ENCODE measurements at regions not wholly inside any gene's neighbourhood (a gene's known extent, or its start where the extent isn't known, plus 50 kb on each side); places are given as distances from the start of the nearest gene placed in this dataset.
"Not testable (repeated sequence)": the region's sequence is repeated elsewhere in the genome, so short reads cannot be mapped to it uniquely, and the experiment has no call there.

GRCh38 chr5:125487652-125488051, 741.2 kb upstream of the ZNF608 start:
- not testable (repeated sequence) for DNase-seq

GRCh38 chr5:125489146-125489545, 742.7 kb upstream of the ZNF608 start:
- DNase-seq: no peak

GRCh38 chr5:125491986-125492492, 745.6 kb upstream of the ZNF608 start:
- DNase-seq: no peak

GRCh38 chr5:125492977-125493376, 746.5 kb upstream of the ZNF608 start:
- DNase-seq: no peak

GRCh38 chr5:125496393-125496792, 750.0 kb upstream of the ZNF608 start:
- no peak for DNase-seq

DNA sequence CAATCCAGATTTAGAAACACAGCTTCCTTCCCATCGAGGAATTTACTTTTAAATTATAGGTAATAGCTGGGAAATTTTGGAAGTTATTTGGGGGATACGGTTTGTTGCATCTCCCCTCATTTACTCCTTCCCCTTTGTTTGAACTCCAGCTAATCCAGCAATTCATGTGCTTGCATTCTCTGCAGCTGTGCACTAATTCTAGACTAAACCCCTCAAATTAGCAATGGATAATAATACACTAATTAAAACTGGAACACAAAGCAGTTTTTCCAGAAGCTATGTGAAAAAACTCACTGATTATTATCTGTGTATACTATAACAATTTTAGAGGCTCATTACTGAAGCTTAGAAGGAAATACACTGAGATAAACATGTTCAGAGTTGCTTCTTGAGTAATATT, 751.2 kb upstream of the ZNF608 start:
- DNase-seq: no peak

GRCh38 chr5:125499636-125500332, 753.3 kb upstream of the ZNF608 start:
- DNase-seq: peak; percentile 1

- no peak for DNase-seq
These were observed 755.0 kb upstream of the ZNF608 start for GRCh38 chr5:125501396-125501795.

- DNase-seq: no peak
These were observed 757.5 kb upstream of the ZNF608 start for GRCh38 chr5:125503946-125504345.

DNA sequence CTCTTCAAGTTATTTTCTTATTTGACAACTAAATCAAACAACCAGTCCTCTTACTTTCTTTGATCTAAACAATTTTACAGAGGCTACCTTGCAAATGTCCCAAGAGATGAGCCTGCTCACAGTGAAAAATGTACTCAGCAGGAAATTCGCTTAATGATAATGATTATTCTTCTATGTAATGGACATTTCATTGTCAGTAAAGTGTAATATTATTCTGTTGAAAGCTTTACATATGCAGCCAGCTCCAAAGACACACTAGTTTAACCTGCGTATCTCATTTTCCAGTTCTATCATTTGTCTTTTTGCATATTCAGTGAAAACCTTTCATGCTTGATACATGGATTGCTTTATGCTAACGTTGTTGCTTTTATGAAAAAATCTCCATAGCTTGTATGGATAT, 758.7 kb upstream of the ZNF608 start:
- DNase-seq: no peak

DNA sequence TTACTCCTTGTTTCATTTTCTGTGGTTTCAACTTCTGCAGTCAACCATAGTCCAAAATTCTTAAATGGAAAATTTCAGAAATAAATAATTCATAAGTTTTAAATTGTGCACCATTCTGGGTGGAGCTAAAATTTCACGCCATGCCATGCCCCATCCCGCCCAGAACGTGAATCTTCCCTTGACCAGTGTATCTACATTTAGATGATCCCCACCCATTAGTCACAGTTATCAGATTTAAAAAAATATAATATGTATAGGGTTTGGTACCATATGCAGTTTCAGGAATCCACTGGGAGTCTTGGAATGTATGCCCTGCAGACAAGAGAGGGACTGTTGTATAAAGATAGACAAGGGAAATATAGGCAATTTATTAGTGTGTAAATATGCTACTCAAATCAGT, 759.7 kb upstream of the ZNF608 start:
- no peak for DNase-seq

DNA sequence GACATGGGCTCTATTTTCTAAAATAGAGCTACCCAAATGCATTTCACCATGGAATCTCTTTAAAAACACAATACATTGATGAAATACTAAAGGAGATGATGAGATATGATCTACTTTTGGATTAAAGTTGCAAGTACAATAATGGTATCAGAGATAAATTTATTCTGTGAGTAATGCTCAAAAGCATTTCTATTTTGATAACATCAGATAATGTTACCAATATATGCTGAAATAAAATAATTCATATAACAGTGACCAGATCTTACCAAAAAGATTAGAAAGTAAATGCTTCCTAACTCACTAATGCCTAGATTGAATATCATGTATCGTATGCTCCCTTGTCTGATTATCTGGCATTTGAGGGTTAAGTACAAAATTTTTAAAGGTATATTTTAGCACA, 761.8 kb upstream of the ZNF608 start:
- no peak for DNase-seq

DNA sequence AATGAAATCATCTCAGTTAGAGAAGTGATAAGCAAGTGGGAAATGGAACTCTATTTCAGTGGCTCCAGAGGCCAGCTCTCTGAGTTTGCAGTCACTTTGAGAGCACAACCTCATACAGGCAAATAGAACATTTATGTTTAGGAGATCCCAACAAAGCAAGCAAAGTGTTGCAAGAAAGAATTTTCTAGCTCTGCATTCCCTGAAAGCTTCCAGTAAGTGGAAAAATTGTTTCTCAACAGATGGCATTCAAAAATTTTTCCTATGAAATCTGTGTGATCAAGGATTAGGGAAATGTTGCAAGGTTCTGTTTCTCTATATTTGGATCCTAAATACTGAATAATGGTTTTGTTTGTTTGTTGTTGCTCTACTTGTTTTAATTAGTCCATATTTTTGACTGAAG, 764.2 kb upstream of the ZNF608 start:
- no peak for DNase-seq

GRCh38 chr5:125517973-125518550, 771.6 kb upstream of the ZNF608 start:
- no peak for DNase-seq

- DNase-seq: no peak
These were observed 774.9 kb upstream of the ZNF608 start for GRCh38 chr5:125521289-125521688.

DNA sequence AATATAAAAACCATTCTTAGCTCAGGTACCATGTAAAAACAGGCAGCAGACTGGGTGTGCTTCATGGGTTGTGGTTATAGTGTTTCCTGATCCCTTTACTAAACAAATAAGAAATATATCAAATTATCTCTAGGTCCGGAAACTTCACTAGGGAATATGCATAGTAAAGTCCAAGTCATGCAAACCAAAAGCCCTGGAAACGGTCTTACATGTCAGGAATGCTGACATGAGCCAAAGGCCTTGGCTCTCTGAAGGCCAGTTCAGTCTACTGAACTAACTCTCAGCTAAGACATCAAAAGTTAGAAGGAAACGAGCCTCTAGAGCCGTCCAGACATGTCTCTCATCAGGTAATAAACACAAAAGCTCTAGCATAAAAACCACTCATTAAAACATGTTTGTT, 778.9 kb upstream of the ZNF608 start:
- no peak for DNase-seq

- no peak for DNase-seq
These were observed 780.5 kb upstream of the ZNF608 start for GRCh38 chr5:125526966-125527365.

- DNase-seq: no peak
These were observed 782.4 kb upstream of the ZNF608 start for GRCh38 chr5:125528881-125529280.

DNA sequence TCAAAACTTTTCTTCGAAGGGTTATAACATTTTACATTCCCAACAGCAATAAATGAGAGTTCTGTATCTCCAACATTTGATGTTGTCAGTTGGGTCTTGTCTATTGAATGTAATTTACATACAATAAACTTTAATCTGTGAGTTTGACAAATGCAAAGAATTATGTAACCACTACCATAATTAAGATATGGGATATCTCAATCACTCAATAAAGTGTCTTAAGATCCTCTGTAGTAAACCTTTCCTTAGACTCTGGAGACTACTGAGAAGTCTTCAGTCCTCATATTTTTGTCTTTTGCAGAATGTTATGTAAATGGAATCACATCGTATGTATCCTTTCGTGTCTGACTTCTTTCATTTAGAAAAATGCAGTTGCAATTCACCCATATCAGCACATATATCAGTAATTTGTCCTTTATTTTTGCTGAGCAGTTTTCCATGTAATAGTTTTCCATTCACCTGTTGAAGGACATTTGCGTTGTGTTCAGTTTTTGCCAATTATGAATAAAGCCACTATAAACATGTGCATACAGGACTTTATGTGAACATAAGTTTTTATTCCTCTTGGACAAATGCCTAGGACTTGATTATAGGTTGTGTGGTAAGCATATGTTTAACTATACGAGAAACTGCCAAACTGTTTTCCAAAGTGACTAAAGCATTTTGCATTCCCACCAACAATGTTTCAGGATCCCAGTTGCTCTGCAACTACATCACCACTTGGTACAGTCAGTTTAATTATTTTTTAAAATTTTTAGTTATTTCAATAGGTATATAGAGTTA, 784.6 kb upstream of the ZNF608 start:
- DNase-seq: no peak

DNA sequence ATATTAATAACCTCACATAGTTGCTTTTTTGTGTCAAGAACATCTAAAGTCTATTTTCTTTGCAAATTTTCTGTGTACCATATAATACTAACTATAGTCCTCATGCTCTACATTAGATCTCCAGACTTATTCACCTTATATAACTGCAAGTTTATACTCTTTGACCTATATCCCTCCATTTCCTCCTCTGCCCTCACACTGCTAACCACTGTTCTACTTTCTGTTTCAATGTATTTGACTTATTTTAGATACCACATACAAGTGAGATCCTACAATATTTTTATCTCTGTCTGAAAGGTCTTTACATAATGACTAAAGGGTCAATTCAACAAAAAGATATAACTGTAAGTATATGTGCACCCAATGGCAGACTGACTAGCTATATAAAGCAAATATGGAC, 789.7 kb upstream of the ZNF608 start:
- DNase-seq: no peak

DNA sequence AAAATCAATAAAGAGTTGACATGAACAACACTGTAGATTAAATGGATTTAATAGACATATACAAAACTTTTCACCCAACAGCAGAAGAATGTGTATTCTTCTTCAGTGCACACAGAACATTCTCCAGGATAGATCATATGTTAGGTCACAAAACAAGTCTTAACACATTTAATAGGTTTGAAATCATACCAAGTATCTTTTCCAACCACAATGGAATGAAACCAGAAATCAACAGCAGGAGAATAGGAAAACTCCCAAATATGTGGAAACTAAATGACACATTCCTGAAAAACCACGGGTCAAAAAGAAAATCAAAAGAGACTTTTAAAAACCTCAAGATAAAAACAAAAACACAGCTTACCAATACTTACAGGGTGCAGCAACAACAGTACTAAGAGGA, 790.1 kb upstream of the ZNF608 start:
- no peak for DNase-seq

GRCh38 chr5:125537661-125538060, 791.2 kb upstream of the ZNF608 start:
- no peak for DNase-seq

DNA sequence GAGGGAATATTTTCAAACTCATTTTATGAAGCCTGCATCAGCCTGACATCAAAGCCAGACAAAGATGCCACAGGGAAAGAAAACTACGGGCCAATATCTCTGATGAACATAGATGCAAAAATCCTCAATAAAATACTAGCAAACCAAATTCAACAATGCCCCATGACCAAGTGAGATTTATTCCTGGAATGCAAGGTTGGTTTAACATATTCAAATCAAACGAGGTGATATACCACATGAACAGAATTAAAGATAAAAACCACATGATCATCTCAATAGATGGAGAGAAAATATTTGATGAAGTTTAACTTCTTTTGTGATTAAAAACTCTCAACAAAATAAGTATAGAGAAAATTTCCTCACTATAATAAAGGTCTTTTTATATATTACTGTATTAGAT, 792.0 kb upstream of the ZNF608 start:
- no peak for DNase-seq

DNA sequence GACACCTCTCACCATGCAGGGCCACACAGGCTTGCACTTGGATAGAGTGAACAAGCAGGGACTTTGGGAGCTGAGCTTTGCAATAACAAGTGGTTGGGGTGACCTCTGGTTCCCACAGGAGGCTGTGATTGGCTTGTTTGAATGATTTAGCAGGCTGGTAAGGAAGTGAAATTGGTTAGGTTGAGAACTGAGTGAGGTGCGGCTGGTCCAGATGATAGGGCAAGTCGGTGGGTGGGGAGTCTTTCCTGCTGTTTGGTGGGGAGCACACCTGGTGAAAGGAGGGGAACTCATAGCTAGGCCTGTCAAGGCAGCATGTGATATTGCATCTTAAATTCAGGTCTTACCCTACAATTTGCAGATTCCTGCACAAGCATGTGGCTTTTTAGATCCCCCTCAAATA, 794.6 kb upstream of the ZNF608 start:
- no peak for DNase-seq
